Ectodermal cell (in vitro differentiated cells): ENCODE measurements at regions not wholly inside any gene's neighbourhood (a gene's known extent, or its start where the extent isn't known, plus 50 kb on each side); places are given as distances from the start of the nearest gene placed in this dataset.

Experiments
- H3K27ac ChIP-seq: 2 replicates; pipeline ENCODE4 v1.7.0; 2013; ENCODE audit warnings: mild to moderate bottlenecking, low read depth, low read length; ENCODE audit not compliant: insufficient read depth, poor library complexity, severe bottlenecking
- H3K27me3 ChIP-seq: 2 replicates; pipeline ENCODE4 v1.7.0; 2013; ENCODE audit warnings: mild to moderate bottlenecking, low read length; ENCODE audit not compliant: insufficient read depth, control insufficient read depth, poor library complexity, severe bottlenecking
- H3K36me3 ChIP-seq: one replicate; pipeline ENCODE4 v1.7.0; 2013; ENCODE audit warnings: low read length; ENCODE audit not compliant: control insufficient read depth, insufficient read depth
- H3K4me1 ChIP-seq: one replicate; pipeline ENCODE4 v1.7.0; 2013; ENCODE audit warnings: low read length; ENCODE audit not compliant: control insufficient read depth, insufficient read depth
- H3K4me3 ChIP-seq: 2 replicates; pipeline ENCODE4 v1.7.0; 2013; ENCODE audit warnings: low read depth, low read length, control low read depth; ENCODE audit not compliant: insufficient read depth
- H3K9me3 ChIP-seq: 2 replicates; pipeline ENCODE4 v1.7.0; 2013; ENCODE audit warnings: mild to moderate bottlenecking, low read length, moderate library complexity; ENCODE audit not compliant: control insufficient read depth
- WGBS, 2 experiments: methylation state at CpG; one replicate each; pipeline ENCODE4 v1.1.7; 2013; ENCODE audit warnings: missing lambda C conversion rate in 2 of 2; 5-methylcytosine and 5-hydroxymethylcytosine counted together

- Histone ChIP-seq H3K36me3 (no peaks in the 10 kb centered on the region), H3K4me3 (no peak overlapping the region), H3K9me3 (no peaks in the 10 kb centered on the region), H3K4me1 (peaks cover 6% of the 10 kb centered on the region), H3K27ac (no peak overlapping the region), H3K27me3 (no peaks in the 10 kb centered on the region)
- 85 to 92% methylated on average over 6 of the region's 8 CpGs for WGBS, 2 experiments
These were observed 220.0 kb upstream of the CITED2 start for GRCh38 chr6:139594333-139594965.

- Histone ChIP-seq H3K4me3 (no peak overlapping the region), H3K27me3 (no peaks in the 10 kb centered on the region), H3K4me1 (peaks cover 12% of the 10 kb centered on the region), H3K27ac (no peak overlapping the region), H3K36me3 (no peaks in the 10 kb centered on the region), H3K9me3 (no peaks in the 10 kb centered on the region)
- no CpG with 5 or more reads among the region's 3 CpGs for WGBS, 2 experiments
These were observed 218.6 kb upstream of the CITED2 start for GRCh38 chr6:139593081-139593480.

GRCh38 chr6:139592011-139592410 lies 217.6 kb upstream of the CITED2 start:
- 94% methylated on average over 1 of the region's 1 CpG; no CpG with 5 or more reads in 1 of the 2 experiments for WGBS, 2 experiments
- H3K36me3 ChIP-seq = no peaks in the 10 kb centered on the region
- no peak overlapping the region for H3K27ac ChIP-seq
- peaks cover 6% of the 10 kb centered on the region for H3K4me1 ChIP-seq
- no peaks in the 10 kb centered on the region for H3K27me3 ChIP-seq
- H3K4me3 ChIP-seq = no peak overlapping the region
- no peaks in the 10 kb centered on the region for H3K9me3 ChIP-seq

GRCh38 chr6:139591075-139591865 lies 216.8 kb upstream of the CITED2 start:
- WGBS, 2 experiments = 75 to 78% methylated on average over 4 of the region's 4 CpGs
- Histone ChIP-seq H3K4me1 (peaks cover 6% of the 10 kb centered on the region), H3K4me3 (no peak overlapping the region), H3K9me3 (no peaks in the 10 kb centered on the region), H3K27me3 (no peaks in the 10 kb centered on the region), H3K27ac (no peak overlapping the region), H3K36me3 (no peaks in the 10 kb centered on the region)

- peaks cover 6% of the 10 kb centered on the region for H3K4me1 ChIP-seq
- no peak overlapping the region for H3K4me3 ChIP-seq
- no peaks in the 10 kb centered on the region for H3K9me3 ChIP-seq
- no peaks in the 10 kb centered on the region for H3K36me3 ChIP-seq
- no peaks in the 10 kb centered on the region for H3K27me3 ChIP-seq
- no peak overlapping the region for H3K27ac ChIP-seq
- WGBS, 2 experiments = 91 to 94% methylated on average over 1 of the region's 1 CpG
These were observed 215.8 kb upstream of the CITED2 start for GRCh38 chr6:139590206-139590605.

- Histone ChIP-seq H3K9me3 (no peaks in the 10 kb centered on the region), H3K36me3 (no peaks in the 10 kb centered on the region), H3K4me1 (peaks cover 6% of the 10 kb centered on the region), H3K27ac (no peak overlapping the region), H3K4me3 (no peak overlapping the region), H3K27me3 (no peaks in the 10 kb centered on the region)
- WGBS, 2 experiments = 87 to 96% methylated on average over 2 of the region's 4 CpGs
These were observed 214.5 kb upstream of the CITED2 start for GRCh38 chr6:139588734-139589593.

- Histone ChIP-seq H3K4me3 (no peak overlapping the region), H3K27ac (no peak overlapping the region)
These were observed 213.7 kb upstream of the CITED2 start for GRCh38 chr6:139588076-139588639.

GRCh38 chr6:139587469-139587868 lies 213.0 kb upstream of the CITED2 start:
- H3K4me1 ChIP-seq = peaks cover 6% of the 10 kb centered on the region
- H3K27me3 ChIP-seq = no peaks in the 10 kb centered on the region
- H3K36me3 ChIP-seq = no peaks in the 10 kb centered on the region
- H3K4me3 ChIP-seq = no peak overlapping the region
- no peaks in the 10 kb centered on the region for H3K9me3 ChIP-seq
- WGBS, 2 experiments = 71 to 76% methylated on average over 6 of the region's 6 CpGs
- no peak overlapping the region for H3K27ac ChIP-seq

More at GRCh38 chr6:139588076-139588639, 213.7 kb upstream of the CITED2 start:
- no peaks in the 10 kb centered on the region for H3K36me3 ChIP-seq
- 81 to 85% methylated on average over 3 of the region's 3 CpGs for WGBS, 2 experiments
- peaks cover 6% of the 10 kb centered on the region for H3K4me1 ChIP-seq
- no peaks in the 10 kb centered on the region for H3K27me3 ChIP-seq
- H3K9me3 ChIP-seq = no peaks in the 10 kb centered on the region

- 97 to 98% methylated on average over 3 of the region's 3 CpGs for WGBS, 2 experiments
- Histone ChIP-seq H3K36me3 (no peaks in the 10 kb centered on the region), H3K27ac (no peak overlapping the region), H3K4me1 (peaks cover 6% of the 10 kb centered on the region), H3K27me3 (no peaks in the 10 kb centered on the region), H3K9me3 (no peaks in the 10 kb centered on the region), H3K4me3 (no peak overlapping the region)
These were observed 211.8 kb upstream of the CITED2 start for GRCh38 chr6:139586273-139586672.
